Inflammatory macrophage treated with lipopolysaccharide for 4 hours (primary cell): ENCODE measurements at regions not wholly inside any gene's neighbourhood (a gene's known extent, or its start where the extent isn't known, plus 50 kb on each side); places are given as distances from the start of the nearest gene placed in this dataset.
"Not testable (repeated sequence)": the region's sequence is repeated elsewhere in the genome, so short reads cannot be mapped to it uniquely, and the experiment has no call there.

Experiments
- DNase-seq: peaks from one replicate; pipeline ENCODE4 v3.0.0-alpha.2; 2020

GRCh38 chr1:144021690-144022384, 50.1 kb upstream of the FAM72C start:
- not testable (repeated sequence) for DNase-seq
